ENCODE measurements at regions not wholly inside any gene's neighbourhood (a gene's known extent, or its start where the extent isn't known, plus 50 kb on each side); places are given as distances from the start of the nearest gene placed in this dataset.

DNA sequence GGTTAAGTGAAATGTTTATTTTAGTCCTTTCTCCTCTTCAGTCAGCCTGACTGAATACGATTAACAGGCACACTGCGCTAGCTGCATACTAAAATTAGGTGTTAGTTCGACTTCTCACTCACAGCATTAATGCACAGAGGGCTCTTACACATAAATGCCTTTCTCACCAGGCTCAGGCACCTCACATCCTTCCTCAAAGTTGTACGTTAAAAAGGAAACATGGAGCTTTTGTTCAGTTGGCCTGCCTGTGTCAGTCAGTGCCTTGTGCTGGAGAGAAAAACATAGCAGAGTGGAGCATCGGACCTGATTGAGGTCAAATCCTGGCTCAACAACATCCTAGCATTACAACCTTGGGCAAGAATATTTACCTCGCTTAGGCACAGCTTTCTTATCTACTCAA lies 236.0 kb upstream of the ZNF462 start:
- Histone ChIP-seq H3K4me3 (ENCODE audit: control insufficient read depth in 2 of 3, extremely low read depth in 1 of 3, insufficient read depth in 2 of 3, low read depth in 1 of 3, low read length in 3 of 3) (no peak overlapping the region), H3K9me1 (ENCODE audit: control insufficient read depth, extremely low read depth, insufficient read depth, low read length) (no peaks in the 10 kb centered on the region), H3K36me3 (ENCODE audit: control insufficient read depth in 2 of 2, extremely low read depth in 1 of 2, insufficient read depth in 2 of 2, low read length in 2 of 2) (no peaks in the 10 kb centered on the region), H3K9me3 (ENCODE audit: control insufficient read depth, low read depth, low read length) (no peaks in the 10 kb centered on the region), H3K27me3 (ENCODE audit: control insufficient read depth, extremely low read depth, insufficient read depth, low read length) (no peaks in the 10 kb centered on the region), H3K27ac (ENCODE audit: control insufficient read depth, insufficient read depth, low read length) (no peak overlapping the region), H3K9ac (ENCODE audit: control insufficient read depth, extremely low read depth, insufficient read depth, low read length) (no peak overlapping the region), H3K4me1 (ENCODE audit: control insufficient read depth, extremely low read depth, insufficient read depth, low read length) (peaks cover 3% of the 10 kb centered on the region), H3K79me2 (ENCODE audit: control insufficient read depth, insufficient read depth, low read length) (no peaks in the 10 kb centered on the region), H3K4me2 (ENCODE audit: control insufficient read depth, extremely low read depth, insufficient read depth, low read depth, low read length) (no peak overlapping the region), H4K20me1 (ENCODE audit: control insufficient read depth, extremely low read depth, insufficient read depth, low read length) (no peaks in the 10 kb centered on the region), H2AFZ (ENCODE audit: control insufficient read depth, low read length) (no peak overlapping the region)
- TF ChIP-seq, protein P1, sequence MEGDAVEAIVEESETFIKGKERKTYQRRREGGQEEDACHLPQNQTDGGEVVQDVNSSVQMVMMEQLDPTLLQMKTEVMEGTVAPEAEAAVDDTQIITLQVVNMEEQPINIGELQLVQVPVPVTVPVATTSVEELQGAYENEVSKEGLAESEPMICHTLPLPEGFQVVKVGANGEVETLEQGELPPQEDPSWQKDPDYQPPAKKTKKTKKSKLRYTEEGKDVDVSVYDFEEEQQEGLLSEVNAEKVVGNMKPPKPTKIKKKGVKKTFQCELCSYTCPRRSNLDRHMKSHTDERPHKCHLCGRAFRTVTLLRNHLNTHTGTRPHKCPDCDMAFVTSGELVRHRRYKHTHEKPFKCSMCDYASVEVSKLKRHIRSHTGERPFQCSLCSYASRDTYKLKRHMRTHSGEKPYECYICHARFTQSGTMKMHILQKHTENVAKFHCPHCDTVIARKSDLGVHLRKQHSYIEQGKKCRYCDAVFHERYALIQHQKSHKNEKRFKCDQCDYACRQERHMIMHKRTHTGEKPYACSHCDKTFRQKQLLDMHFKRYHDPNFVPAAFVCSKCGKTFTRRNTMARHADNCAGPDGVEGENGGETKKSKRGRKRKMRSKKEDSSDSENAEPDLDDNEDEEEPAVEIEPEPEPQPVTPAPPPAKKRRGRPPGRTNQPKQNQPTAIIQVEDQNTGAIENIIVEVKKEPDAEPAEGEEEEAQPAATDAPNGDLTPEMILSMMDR (optimal IDR thresholded peaks at IDR 0.05 in 1 of 3, IDR thresholded peaks at IDR 0.05 in 1 of 3, conservative IDR thresholded peaks at IDR 0.05 in 1 of 3; ENCODE audit: extremely low read depth in 1 of 3, insufficient read depth in 2 of 3, low read length in 3 of 3) = no peak
- no peak for TF ChIP-seq EZH2 (IDR thresholded peaks at IDR 0.05; ENCODE audit: low read length)
- FAIRE-seq = no peak
- dilution Hi-C loops (cut with MboI; ENCODE audit: extremely low pct_ligation_motif_present, low sequenced_read_pairs) = no loop called here
- DNase-seq (ENCODE audit: low read depth, low spot score) = no peak

DNA sequence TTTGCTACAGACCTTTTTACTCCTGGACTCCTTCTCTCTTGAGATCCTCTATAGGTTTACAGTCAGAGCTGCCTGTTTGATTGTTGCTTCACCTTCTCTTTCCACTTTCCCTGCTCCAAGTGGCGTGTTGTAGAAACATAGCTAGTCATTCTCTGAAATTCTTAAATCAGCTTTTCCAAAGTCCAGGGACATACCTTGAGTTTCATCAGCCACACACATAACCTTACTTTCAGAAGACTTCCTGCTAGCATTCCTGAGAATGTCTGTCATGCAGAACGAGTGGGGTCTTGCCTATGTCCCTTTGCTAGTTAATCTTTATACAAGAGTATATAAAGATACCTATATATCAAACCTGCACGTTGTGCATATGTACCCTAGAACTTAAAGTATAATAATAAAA lies 230.3 kb upstream of the ZNF462 start:
- FAIRE-seq (peak; percentile 83), DNase-seq (ENCODE audit: low read depth, low spot score) (peak; percentile 58)
- Histone ChIP-seq H3K79me2 (ENCODE audit: control insufficient read depth, insufficient read depth, low read length) (no peaks in the 10 kb centered on the region), H3K27me3 (ENCODE audit: control insufficient read depth, extremely low read depth, insufficient read depth, low read length) (no peaks in the 10 kb centered on the region), H3K4me2 (ENCODE audit: control insufficient read depth, extremely low read depth, insufficient read depth, low read depth, low read length) (peak overlapping the region; percentile 46), H3K4me1 (ENCODE audit: control insufficient read depth, extremely low read depth, insufficient read depth, low read length) (peaks cover 18% of the 10 kb centered on the region), H3K4me3 (ENCODE audit: control insufficient read depth in 2 of 3, extremely low read depth in 1 of 3, insufficient read depth in 2 of 3, low read depth in 1 of 3, low read length in 3 of 3) (no peak overlapping the region), H3K36me3 (ENCODE audit: control insufficient read depth in 2 of 2, extremely low read depth in 1 of 2, insufficient read depth in 2 of 2, low read length in 2 of 2) (no peaks in the 10 kb centered on the region), H4K20me1 (ENCODE audit: control insufficient read depth, extremely low read depth, insufficient read depth, low read length) (no peaks in the 10 kb centered on the region), H3K9me1 (ENCODE audit: control insufficient read depth, extremely low read depth, insufficient read depth, low read length) (no peaks in the 10 kb centered on the region), H3K9me3 (ENCODE audit: control insufficient read depth, low read depth, low read length) (no peaks in the 10 kb centered on the region), H3K27ac (ENCODE audit: control insufficient read depth, insufficient read depth, low read length) (peak overlapping the region; percentile 42), H3K9ac (ENCODE audit: control insufficient read depth, extremely low read depth, insufficient read depth, low read length) (no peak overlapping the region), H2AFZ (ENCODE audit: control insufficient read depth, low read length) (no peak overlapping the region)
- dilution Hi-C loops (cut with MboI; ENCODE audit: extremely low pct_ligation_motif_present, low sequenced_read_pairs) = no loop called here
- no peak for TF ChIP-seq EZH2 (IDR thresholded peaks at IDR 0.05; ENCODE audit: low read length)
- TF ChIP-seq, protein P1 (optimal IDR thresholded peaks at IDR 0.05 in 1 of 3, IDR thresholded peaks at IDR 0.05 in 1 of 3, conservative IDR thresholded peaks at IDR 0.05 in 1 of 3; ENCODE audit: extremely low read depth in 1 of 3, insufficient read depth in 2 of 3, low read length in 3 of 3) = no peak
